ENCODE measurements at regions not wholly inside any gene's neighbourhood (a gene's known extent, or its start where the extent isn't known, plus 50 kb on each side); places are given as distances from the start of the nearest gene placed in this dataset.

GRCh38 chr5:57106661-57107060 lies 67.2 kb upstream of the GPBP1 start:
- Histone ChIP-seq H3K36me3 (ENCODE audit: control insufficient read depth, insufficient read depth, low read length) (no peaks in the 10 kb centered on the region), H4K5ac (ENCODE audit: low read depth, low read length) (no peak overlapping the region), H2BK5ac (ENCODE audit: low read depth, low read length, poor library complexity, severe bottlenecking) (no peak overlapping the region), H3K18ac (ENCODE audit: low read depth, low read length) (no peak overlapping the region), H2BK20ac (ENCODE audit: low read depth, low read length) (no peak overlapping the region), H2BK120ac (ENCODE audit: low read depth, low read length) (no peak overlapping the region), H3K4ac (ENCODE audit: low read depth, low read length) (no peak overlapping the region), H4K8ac (ENCODE audit: low read depth in 2 of 2, low read length in 2 of 2) (no peak overlapping the region), H3K9ac (ENCODE audit: low read depth, low read length) (no peak overlapping the region), H2AK9ac (replicated peaks; ENCODE audit: low read depth, low read length, poor library complexity) (no peak overlapping the region), H3K27ac (ENCODE audit: insufficient read depth, low read length) (no peak overlapping the region), H4K20me1 (ENCODE audit: insufficient read depth, low read length) (no peaks in the 10 kb centered on the region), H3K23ac (ENCODE audit: low read depth, low read length) (no peak overlapping the region), H3K79me1 (ENCODE audit: low read depth in 1 of 2, low read length in 2 of 2) (no peaks in the 10 kb centered on the region), H2BK15ac (ENCODE audit: low read depth, low read length) (no peak overlapping the region), H3K4me3 (ENCODE audit: insufficient read depth, low read depth, low read length) (no peak overlapping the region), H3K4me1 (ENCODE audit: control insufficient read depth, insufficient read depth, low read length) (no peaks in the 10 kb centered on the region), H3K14ac (replicated peaks; ENCODE audit: low read depth, low read length) (no peak overlapping the region), H2AFZ (replicated peaks; ENCODE audit: low read length, poor library complexity) (peak overlapping the region; percentile 32), H3K4me2 (ENCODE audit: low read depth, low read length) (no peak overlapping the region), H3K56ac (ENCODE audit: extremely low read depth, insufficient read depth, low read length) (no peak overlapping the region), H3K27me3 (ENCODE audit: control insufficient read depth, insufficient read depth, low read length) (peaks cover 5% of the 10 kb centered on the region), H2AK5ac (ENCODE audit: low read depth, low read length) (no peak overlapping the region), H3K9me1 (ENCODE audit: insufficient read depth, low read length) (no peaks in the 10 kb centered on the region; the same call in 1 of the 2 replicates), H3K9me3 (ENCODE audit: control insufficient read depth, insufficient read depth, low read length) (no peaks in the 10 kb centered on the region), H4K91ac (ENCODE audit: insufficient read depth, low read depth, low read length) (no peak overlapping the region)
- no peak for ATAC-seq (ENCODE audit: low read depth)
- intact Hi-C loops (cut with micrococcal nuclease), result no loop called here
- no TSS peak for BruUV-seq (replicated peaks)
- POLR2A ChIA-PET (ENCODE audit: unreplicated experiment), result no interaction called here
- dilution Hi-C loops (cut with HindIII; ENCODE audit: low sequenced_read_pairs, unreplicated experiment), result no loop called here
- CTCF ChIA-PET, result interaction anchor here (1.4 kb wide), 1 partner anchor 10 kb away, joined by 3 read pairs; no protein-coding TSS in a partner anchor
- WGBS, 2 experiments (ENCODE audit: extremely low coverage in 2 of 2, insufficient read length in 1 of 2), result no CpG with 5 or more reads among the region's 2 CpGs
- in situ Hi-C loops (cut with MboI; ENCODE audit: low sequenced_read_pairs), result no loop called here
- TF ChIP-seq MAZ (IDR thresholded peaks at IDR 0.05; ENCODE audit: borderline replicate concordance, low read depth, low read length) (no peak), MXI1 (IDR thresholded peaks at IDR 0.05; ENCODE audit: borderline replicate concordance, low read depth, low read length) (no peak), CHD1 (IDR thresholded peaks at IDR 0.05; ENCODE audit: low read depth, low read length) (no peak), USF2 (IDR thresholded peaks at IDR 0.05; ENCODE audit: low read depth, low read length) (no peak), NFE2L2 (IDR thresholded peaks at IDR 0.05; ENCODE audit: low read depth, low read length) (no peak), CTCF (conservative IDR thresholded peaks at IDR 0.05; ENCODE audit: low read depth, low read length) (no peak), FOS (IDR thresholded peaks at IDR 0.05; ENCODE audit: low read depth, low read length) (no peak), MAFK (IDR thresholded peaks at IDR 0.05; ENCODE audit: low read depth, low read length) (no peak), RAD21 (IDR thresholded peaks at IDR 0.05; ENCODE audit: low read length) (no peak), CEBPB (IDR thresholded peaks at IDR 0.05; ENCODE audit: low read depth, low read length) (no peak), RCOR1 (IDR thresholded peaks at IDR 0.05; ENCODE audit: insufficient replicate concordance, low read length) (no peak)
- no peak for DNase-seq

Measured in IMR-90 (cell line).